HEK293 (cell line): ENCODE measurements at regions not wholly inside any gene's neighbourhood (a gene's known extent, or its start where the extent isn't known, plus 50 kb on each side); places are given as distances from the start of the nearest gene placed in this dataset.

Source experiments
- EGR2 ChIP-seq: fragments of 450-650 bp; formaldehyde crosslinking; IDR thresholded peaks from 2 replicates; pipeline ENCODE4 v1.5.1; 2016; ENCODE audit warnings: low read depth, missing biosample characterization, missing genetic modification characterization
- GLI2 ChIP-seq: fragments of 450-650 bp; formaldehyde crosslinking; IDR thresholded peaks from 2 replicates; pipeline ENCODE4; 2017; ENCODE audit warnings: missing biosample characterization, missing genetic modification characterization, low read depth, borderline replicate concordance
- HIC1 ChIP-seq: fragments of 450-650 bp; formaldehyde crosslinking; IDR thresholded peaks from 2 replicates; pipeline ENCODE4 v1.5.1; 2016; ENCODE audit warnings: missing biosample characterization, missing genetic modification characterization
- KLF1 ChIP-seq: fragments of 450-650 bp; formaldehyde crosslinking; IDR thresholded peaks from 2 replicates; pipeline ENCODE4 v1.5.1; 2016; ENCODE audit warnings: missing biosample characterization, missing genetic modification characterization
- KLF7 ChIP-seq: fragments of 450-650 bp; formaldehyde crosslinking; IDR thresholded peaks from 2 replicates; pipeline ENCODE4 v1.5.1; 2016; ENCODE audit warnings: missing biosample characterization, missing genetic modification characterization, borderline replicate concordance
- PRDM10 ChIP-seq: fragments of 450-650 bp; formaldehyde crosslinking; IDR thresholded peaks from 2 replicates; pipeline ENCODE4 v1.5.1; 2016; ENCODE audit warnings: missing biosample characterization, missing genetic modification characterization
- SETDB1 ChIP-seq: IDR thresholded peaks from one replicate; pipeline ENCODE4 v1.6.1; 2017; ENCODE audit warnings: mild to moderate bottlenecking, low read length, moderate library complexity, mixed read lengths; ENCODE audit not compliant: insufficient read length
- TRIM28 ChIP-seq: IDR thresholded peaks from 2 replicates; pipeline ENCODE4 v1.6.1; 2011; ENCODE audit warnings: low read length, control low read depth, borderline replicate concordance
- ZBTB20 ChIP-seq: fragments of 450-650 bp; formaldehyde crosslinking; IDR thresholded peaks from 2 replicates; pipeline ENCODE4 v1.5.1; 2016; ENCODE audit warnings: missing biosample characterization, missing genetic modification characterization
- ZBTB7A ChIP-seq: fragments of 450-650 bp; formaldehyde crosslinking; IDR thresholded peaks from 2 replicates; pipeline ENCODE4 v1.5.1; 2016; ENCODE audit warnings: low read depth, missing biosample characterization, missing genetic modification characterization
- ZEB2 ChIP-seq: fragments of 450-650 bp; formaldehyde crosslinking; IDR thresholded peaks from 2 replicates; pipeline ENCODE4 v1.5.1; 2016; ENCODE audit warnings: missing biosample characterization, missing genetic modification characterization
- ZFHX2 ChIP-seq: fragments of 450-650 bp; formaldehyde crosslinking; conservative IDR thresholded peaks from 2 replicates; pipeline ENCODE4 v1.5.1; 2016; ENCODE audit warnings: missing biosample characterization, missing genetic modification characterization
- ZFP37 ChIP-seq: fragments of 450-650 bp; formaldehyde crosslinking; IDR thresholded peaks from 2 replicates; pipeline ENCODE4 v1.5.1; 2016; ENCODE audit warnings: missing biosample characterization, missing genetic modification characterization
- ZNF133 ChIP-seq: fragments of 450-650 bp; formaldehyde crosslinking; IDR thresholded peaks from 2 replicates; pipeline ENCODE4 v1.5.1; 2016; ENCODE audit warnings: missing biosample characterization, missing genetic modification characterization
- ZNF146 ChIP-seq: fragments of 450-650 bp; formaldehyde crosslinking; IDR thresholded peaks from 2 replicates; pipeline ENCODE4 v1.5.1; 2016; ENCODE audit warnings: missing biosample characterization, missing genetic modification characterization
- ZNF211 ChIP-seq: fragments of 450-650 bp; formaldehyde crosslinking; IDR thresholded peaks from 2 replicates; pipeline ENCODE4 v1.5.1; 2016; ENCODE audit warnings: low read depth, missing biosample characterization, missing genetic modification characterization
- ZNF221 ChIP-seq: fragments of 450-650 bp; formaldehyde crosslinking; IDR thresholded peaks from 2 replicates; pipeline ENCODE4 v1.5.1; 2017; ENCODE audit warnings: missing biosample characterization, missing genetic modification characterization, borderline replicate concordance
- ZNF423 ChIP-seq: fragments of 450-650 bp; formaldehyde crosslinking; IDR thresholded peaks from 2 replicates; pipeline ENCODE4 v1.5.1; 2016; ENCODE audit warnings: missing biosample characterization, missing genetic modification characterization
- ZNF473 ChIP-seq: fragments of 450-650 bp; formaldehyde crosslinking; IDR thresholded peaks from 2 replicates; pipeline ENCODE4 v1.5.1; 2017; ENCODE audit warnings: missing biosample characterization, missing genetic modification characterization
- ZNF518A ChIP-seq: fragments of 450-650 bp; formaldehyde crosslinking; conservative IDR thresholded peaks from 2 replicates; pipeline ENCODE4 v1.5.1; 2016; ENCODE audit warnings: low read depth, missing biosample characterization, missing genetic modification characterization
- ZNF596 ChIP-seq: fragments of 450-650 bp; IDR thresholded peaks from 2 replicates; pipeline ENCODE4 v1.5.0; 2018; ENCODE audit warnings: missing biosample characterization, mild to moderate bottlenecking, missing genetic modification characterization, moderate library complexity
- ZNF629 ChIP-seq: fragments of 450-650 bp; formaldehyde crosslinking; IDR thresholded peaks from 2 replicates; pipeline ENCODE4 v1.5.1; 2017; ENCODE audit warnings: missing biosample characterization, missing genetic modification characterization
- ZNF670 ChIP-seq: fragments of 450-650 bp; formaldehyde crosslinking; IDR thresholded peaks from 2 replicates; pipeline ENCODE4 v1.5.1; 2016; ENCODE audit warnings: missing biosample characterization, missing genetic modification characterization, low read depth
- ZNF785 ChIP-seq: fragments of 450-650 bp; formaldehyde crosslinking; IDR thresholded peaks from 2 replicates; pipeline ENCODE4 v1.5.1; 2016; ENCODE audit warnings: missing biosample characterization, missing genetic modification characterization
- ZNF830 ChIP-seq: fragments of 450-650 bp; IDR thresholded peaks from 2 replicates; pipeline ENCODE4 v1.5.0; 2018; ENCODE audit warnings: missing biosample characterization, missing genetic modification characterization, low read depth, mild to moderate bottlenecking, moderate library complexity
- ZSCAN16 ChIP-seq: fragments of 450-650 bp; formaldehyde crosslinking; IDR thresholded peaks from 2 replicates; pipeline ENCODE4 v1.5.1; 2016; ENCODE audit warnings: missing biosample characterization, missing genetic modification characterization
- ZSCAN4 ChIP-seq: fragments of 450-650 bp; formaldehyde crosslinking; IDR thresholded peaks from 2 replicates; pipeline ENCODE4 v1.5.1; 2017; ENCODE audit warnings: missing biosample characterization, missing genetic modification characterization

GRCh38 chr5:158640593-158640980 lies 459.1 kb downstream of the EBF1 start (continued):
- TF ChIP-seq ZNF670 (tag by site-specific recombination) (no peak), ZBTB20 (peak; percentile 37; the same call in 1 of the 2 replicates), ZSCAN16 (tag by site-specific recombination) (peak; percentile 81), TRIM28 (peak; percentile 63), KLF1 (tag by site-specific recombination) (no peak), ZBTB7A (tag by site-specific recombination) (no peak), ZFP37 (no peak), ZFHX2 (tag by site-specific recombination) (peak; percentile 76), ZNF133 (tag by site-specific recombination) (no peak), PRDM10 (tag by site-specific recombination) (0 out of 2 replicates have a peak, but pooled peaks have one; percentile 4), GLI2 (tag by site-specific recombination) (no peak), ZNF629 (tag by site-specific recombination) (no peak), ZEB2 (0 out of 2 replicates have a peak, but pooled peaks have one; percentile 20), ZNF596 (tag by site-specific recombination) (no peak), ZNF423 (tag by site-specific recombination) (no peak), ZNF221 (tag by site-specific recombination) (no peak), ZNF211 (tag by site-specific recombination) (no peak), ZNF518A (tag by site-specific recombination) (no peak), ZSCAN4 (tag by site-specific recombination) (no peak), EGR2 (tag by site-specific recombination) (peak; percentile 18; the same call in 1 of the 2 replicates), HIC1 (tag by site-specific recombination) (no peak), KLF7 (tag by site-specific recombination) (no peak), ZNF146 (tag by site-specific recombination) (no peak), ZNF785 (tag by site-specific recombination) (no peak), ZNF473 (tag by site-specific recombination) (no peak), SETDB1 (peak; percentile 40), ZNF830 (tag by site-specific recombination) (no peak)
